ENCODE measurements at regions not wholly inside any gene's neighbourhood (a gene's known extent, or its start where the extent isn't known, plus 50 kb on each side); places are given as distances from the start of the nearest gene placed in this dataset.

GRCh38 chr7:120028636-120029035, 244.3 kb upstream of the KCND2 start:
- in situ Hi-C loops (cut with MboI; ENCODE audit: low sequenced_read_pairs, unreplicated experiment), result no loop called here
- TF ChIP-seq, protein P1, sequence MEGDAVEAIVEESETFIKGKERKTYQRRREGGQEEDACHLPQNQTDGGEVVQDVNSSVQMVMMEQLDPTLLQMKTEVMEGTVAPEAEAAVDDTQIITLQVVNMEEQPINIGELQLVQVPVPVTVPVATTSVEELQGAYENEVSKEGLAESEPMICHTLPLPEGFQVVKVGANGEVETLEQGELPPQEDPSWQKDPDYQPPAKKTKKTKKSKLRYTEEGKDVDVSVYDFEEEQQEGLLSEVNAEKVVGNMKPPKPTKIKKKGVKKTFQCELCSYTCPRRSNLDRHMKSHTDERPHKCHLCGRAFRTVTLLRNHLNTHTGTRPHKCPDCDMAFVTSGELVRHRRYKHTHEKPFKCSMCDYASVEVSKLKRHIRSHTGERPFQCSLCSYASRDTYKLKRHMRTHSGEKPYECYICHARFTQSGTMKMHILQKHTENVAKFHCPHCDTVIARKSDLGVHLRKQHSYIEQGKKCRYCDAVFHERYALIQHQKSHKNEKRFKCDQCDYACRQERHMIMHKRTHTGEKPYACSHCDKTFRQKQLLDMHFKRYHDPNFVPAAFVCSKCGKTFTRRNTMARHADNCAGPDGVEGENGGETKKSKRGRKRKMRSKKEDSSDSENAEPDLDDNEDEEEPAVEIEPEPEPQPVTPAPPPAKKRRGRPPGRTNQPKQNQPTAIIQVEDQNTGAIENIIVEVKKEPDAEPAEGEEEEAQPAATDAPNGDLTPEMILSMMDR (IDR thresholded peaks at IDR 0.05; ENCODE audit: borderline replicate concordance, control extremely low read depth, extremely low read depth, insufficient read depth, missing control alignments), result no peak
- no peak for DNase-seq (ENCODE audit: low spot score)

DNA sequence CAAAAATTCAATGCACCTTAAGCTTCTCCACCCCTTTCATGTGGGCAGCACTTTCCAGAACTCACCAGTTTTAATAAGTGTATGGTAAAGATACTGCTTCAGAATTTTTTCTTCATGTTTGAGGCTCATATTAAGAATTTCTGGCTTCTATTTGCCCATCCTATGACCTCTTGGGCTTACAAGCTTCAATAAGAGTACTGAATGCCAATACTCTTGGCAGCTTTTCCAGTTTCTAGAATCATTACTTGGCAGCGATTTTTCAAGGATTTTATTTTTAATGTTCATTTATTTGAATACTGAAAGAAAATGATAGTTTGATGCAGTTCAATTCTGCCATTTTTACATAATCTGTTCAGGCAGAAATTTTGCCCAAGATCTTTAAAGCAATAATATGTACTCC, 242.1 kb upstream of the KCND2 start:
- TF ChIP-seq, protein P1 (IDR thresholded peaks at IDR 0.05; ENCODE audit: borderline replicate concordance, control extremely low read depth, extremely low read depth, insufficient read depth, missing control alignments), result no peak
- DNase-seq (ENCODE audit: low spot score), result no peak
- in situ Hi-C loops (cut with MboI; ENCODE audit: low sequenced_read_pairs, unreplicated experiment), result no loop called here

GRCh38 chr7:120033114-120033513, 239.9 kb upstream of the KCND2 start:
- no peak for DNase-seq (ENCODE audit: low spot score)
- in situ Hi-C loops (cut with MboI; ENCODE audit: low sequenced_read_pairs, unreplicated experiment), result no loop called here
- TF ChIP-seq, protein P1 (IDR thresholded peaks at IDR 0.05; ENCODE audit: borderline replicate concordance, control extremely low read depth, extremely low read depth, insufficient read depth, missing control alignments), result no peak

DNA sequence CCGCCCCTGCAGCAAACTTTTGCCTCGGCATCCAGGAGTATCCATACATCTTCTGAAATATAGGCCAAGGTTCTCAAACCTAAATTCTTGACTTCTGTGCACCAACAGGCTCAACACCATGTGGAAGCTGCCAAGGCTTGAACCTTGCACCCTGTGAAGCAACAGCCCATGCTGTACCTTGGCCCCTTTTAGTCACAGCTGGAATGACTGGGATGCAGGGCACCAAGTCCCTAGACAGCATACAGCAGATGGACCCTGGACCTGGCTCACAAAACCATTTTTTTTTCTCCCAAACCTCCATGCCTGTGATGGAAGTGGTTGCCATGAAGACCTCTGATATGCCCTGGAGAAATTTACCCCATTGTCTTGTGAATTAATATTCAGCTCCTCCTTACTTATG, 233.8 kb upstream of the KCND2 start:
- in situ Hi-C loops (cut with MboI; ENCODE audit: low sequenced_read_pairs, unreplicated experiment), result no loop called here
- TF ChIP-seq, protein P1 (IDR thresholded peaks at IDR 0.05; ENCODE audit: borderline replicate concordance, control extremely low read depth, extremely low read depth, insufficient read depth, missing control alignments), result no peak
- DNase-seq (ENCODE audit: low spot score), result no peak

DNA sequence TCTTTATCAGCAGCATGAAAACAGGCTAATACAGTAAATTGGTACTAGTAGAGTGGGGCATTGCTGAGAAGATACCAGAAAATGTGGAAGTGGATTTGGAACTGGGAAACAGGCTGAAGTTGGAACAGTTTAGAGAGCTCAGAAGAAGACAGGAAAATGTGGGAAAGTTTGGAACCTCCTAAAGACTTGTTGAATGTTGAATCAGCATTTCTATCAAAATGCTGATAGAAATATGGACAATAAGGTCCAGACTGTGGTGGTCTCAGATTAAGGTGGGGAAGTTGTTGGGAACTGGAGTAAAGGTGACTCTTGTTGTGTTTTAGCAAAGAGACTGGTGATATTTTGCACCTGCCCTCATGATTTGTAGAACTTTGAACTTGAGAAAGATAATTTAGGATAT, 231.2 kb upstream of the KCND2 start:
- DNase-seq (ENCODE audit: low spot score), result no peak
- in situ Hi-C loops (cut with MboI; ENCODE audit: low sequenced_read_pairs, unreplicated experiment), result no loop called here

DNA sequence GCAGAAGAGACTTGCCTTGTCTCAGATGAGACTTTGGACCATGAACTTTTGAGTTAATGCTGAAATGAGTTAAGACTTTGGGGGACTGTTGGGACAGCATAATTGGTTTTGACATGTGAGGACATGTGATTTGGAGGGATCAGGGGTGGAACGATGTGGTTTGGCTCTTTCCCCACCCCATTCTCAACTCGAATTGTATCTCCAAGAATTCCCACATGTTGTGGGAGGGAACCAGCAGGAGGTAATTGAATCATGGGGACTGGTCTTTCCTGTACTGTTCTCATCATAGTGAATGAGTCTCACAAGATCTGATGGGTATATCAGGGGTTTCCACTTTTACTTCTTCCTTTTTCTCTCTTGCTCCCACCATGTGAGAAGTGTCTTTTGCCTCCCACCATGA, 229.7 kb upstream of the KCND2 start:
- in situ Hi-C loops (cut with MboI; ENCODE audit: low sequenced_read_pairs, unreplicated experiment), result no loop called here
- TF ChIP-seq, protein P1 (IDR thresholded peaks at IDR 0.05; ENCODE audit: borderline replicate concordance, control extremely low read depth, extremely low read depth, insufficient read depth, missing control alignments), result no peak
- DNase-seq (ENCODE audit: low spot score), result no peak

More for the DNA sequence above, 231.2 kb upstream of the KCND2 start:
- TF ChIP-seq, protein P1 (IDR thresholded peaks at IDR 0.05; ENCODE audit: borderline replicate concordance, control extremely low read depth, extremely low read depth, insufficient read depth, missing control alignments), result no peak

GRCh38 chr7:120052884-120053382, 220.0 kb upstream of the KCND2 start:
- in situ Hi-C loops (cut with MboI; ENCODE audit: low sequenced_read_pairs, unreplicated experiment), result no loop called here
- no peak for DNase-seq (ENCODE audit: low spot score)
- TF ChIP-seq, protein P1 (IDR thresholded peaks at IDR 0.05; ENCODE audit: borderline replicate concordance, control extremely low read depth, extremely low read depth, insufficient read depth, missing control alignments), result no peak

Data from GM13976 (cell line).